ENCODE measurements at regions not wholly inside any gene's neighbourhood (a gene's known extent, or its start where the extent isn't known, plus 50 kb on each side); places are given as distances from the start of the nearest gene placed in this dataset.

DNA sequence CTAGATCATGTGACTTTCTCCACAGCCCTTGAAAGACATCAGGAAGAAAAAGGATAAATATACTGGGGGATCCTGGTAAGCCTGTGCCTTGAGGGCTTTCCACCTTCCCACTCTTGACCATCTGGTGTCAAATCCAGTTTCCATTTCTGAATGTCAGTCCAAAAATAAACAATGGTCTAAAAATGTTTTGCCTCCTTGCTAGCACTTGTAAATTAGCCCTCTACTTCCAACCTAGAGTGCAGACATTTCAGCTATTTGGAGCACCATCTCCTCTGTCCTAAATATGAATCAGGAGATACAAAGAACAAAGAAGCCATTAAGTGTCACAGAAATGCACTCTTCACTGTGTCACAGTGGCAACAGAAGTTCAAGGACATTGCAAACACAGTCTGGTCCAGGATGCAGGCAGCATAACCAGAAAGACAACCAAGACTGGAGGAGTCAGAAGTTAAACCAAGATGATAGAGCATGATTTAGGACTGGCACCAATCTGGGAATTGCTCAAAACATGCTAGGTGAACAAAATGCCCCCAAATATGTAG lies 88.1 kb downstream of the CCDC34 start:
- TF ChIP-seq, protein P1, sequence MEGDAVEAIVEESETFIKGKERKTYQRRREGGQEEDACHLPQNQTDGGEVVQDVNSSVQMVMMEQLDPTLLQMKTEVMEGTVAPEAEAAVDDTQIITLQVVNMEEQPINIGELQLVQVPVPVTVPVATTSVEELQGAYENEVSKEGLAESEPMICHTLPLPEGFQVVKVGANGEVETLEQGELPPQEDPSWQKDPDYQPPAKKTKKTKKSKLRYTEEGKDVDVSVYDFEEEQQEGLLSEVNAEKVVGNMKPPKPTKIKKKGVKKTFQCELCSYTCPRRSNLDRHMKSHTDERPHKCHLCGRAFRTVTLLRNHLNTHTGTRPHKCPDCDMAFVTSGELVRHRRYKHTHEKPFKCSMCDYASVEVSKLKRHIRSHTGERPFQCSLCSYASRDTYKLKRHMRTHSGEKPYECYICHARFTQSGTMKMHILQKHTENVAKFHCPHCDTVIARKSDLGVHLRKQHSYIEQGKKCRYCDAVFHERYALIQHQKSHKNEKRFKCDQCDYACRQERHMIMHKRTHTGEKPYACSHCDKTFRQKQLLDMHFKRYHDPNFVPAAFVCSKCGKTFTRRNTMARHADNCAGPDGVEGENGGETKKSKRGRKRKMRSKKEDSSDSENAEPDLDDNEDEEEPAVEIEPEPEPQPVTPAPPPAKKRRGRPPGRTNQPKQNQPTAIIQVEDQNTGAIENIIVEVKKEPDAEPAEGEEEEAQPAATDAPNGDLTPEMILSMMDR (conservative IDR thresholded peaks at IDR 0.05 in 1 of 2, IDR thresholded peaks at IDR 0.05 in 1 of 2; ENCODE audit: extremely low read depth in 1 of 2, insufficient read depth in 1 of 2, low read depth in 1 of 2, low read length in 2 of 2): no peak
- no peak for TF ChIP-seq EZH2 (IDR thresholded peaks at IDR 0.05; ENCODE audit: borderline replicate concordance, low read length)
